Suprapubic skin (tissue), 4 donors: ENCODE measurements at regions not wholly inside any gene's neighbourhood (a gene's known extent, or its start where the extent isn't known, plus 50 kb on each side); places are given as distances from the start of the nearest gene placed in this dataset.
"Not testable (repeated sequence)": the region's sequence is repeated elsewhere in the genome, so short reads cannot be mapped to it uniquely, and the experiment has no call there.

Source experiments
- EP300 ChIP-seq: sonication (generic); formaldehyde crosslinking; IDR thresholded peaks from one replicate; pipeline ENCODE4 v1.6.1; 2017; ENCODE audit warnings: antibody characterized with exemption
- POLR2A ChIP-seq, 2 donors: fragments of 450-650 bp; IDR thresholded peaks; one replicate each; pipeline ENCODE4 v1.6.1; 2017; ENCODE audit warnings: antibody characterized with exemption in 2 of 2, mild to moderate bottlenecking in 2 of 2, moderate library complexity in 2 of 2
- POLR2AphosphoS5 ChIP-seq, 3 donors: sonication (generic); formaldehyde crosslinking; IDR thresholded peaks; one replicate each; pipeline ENCODE4 v1.6.1; 2017; ENCODE audit warnings: antibody characterized with exemption in 3 of 3
- TF ChIP-seq, protein P1 (sequence below), 2 donors: fragments of 200-600 bp in 1 of 2; fragments of 450-650 bp in 1 of 2; sonication (generic) in 1 of 2; IDR thresholded peaks; one replicate each; pipeline ENCODE4 v1.5.1; 2016 to 2019; ENCODE audit warnings: antibody characterized with exemption in 2 of 2, mild to moderate bottlenecking in 1 of 2, moderate library complexity in 1 of 2

DNA sequence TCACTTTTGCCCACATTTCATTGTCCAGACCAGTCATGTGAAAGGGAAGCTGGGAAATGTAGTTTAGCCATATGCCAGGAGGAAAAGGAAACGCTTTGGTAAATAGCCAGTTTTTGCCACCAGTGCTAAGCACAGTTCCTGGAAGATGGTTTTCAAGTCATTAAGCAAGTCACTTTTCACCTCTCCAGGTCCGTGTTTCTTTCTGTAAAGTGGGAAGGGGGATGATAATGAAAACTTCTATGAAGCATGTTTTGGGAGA is 96.6 kb upstream of the TPTE start:
- TF ChIP-seq, protein P1, sequence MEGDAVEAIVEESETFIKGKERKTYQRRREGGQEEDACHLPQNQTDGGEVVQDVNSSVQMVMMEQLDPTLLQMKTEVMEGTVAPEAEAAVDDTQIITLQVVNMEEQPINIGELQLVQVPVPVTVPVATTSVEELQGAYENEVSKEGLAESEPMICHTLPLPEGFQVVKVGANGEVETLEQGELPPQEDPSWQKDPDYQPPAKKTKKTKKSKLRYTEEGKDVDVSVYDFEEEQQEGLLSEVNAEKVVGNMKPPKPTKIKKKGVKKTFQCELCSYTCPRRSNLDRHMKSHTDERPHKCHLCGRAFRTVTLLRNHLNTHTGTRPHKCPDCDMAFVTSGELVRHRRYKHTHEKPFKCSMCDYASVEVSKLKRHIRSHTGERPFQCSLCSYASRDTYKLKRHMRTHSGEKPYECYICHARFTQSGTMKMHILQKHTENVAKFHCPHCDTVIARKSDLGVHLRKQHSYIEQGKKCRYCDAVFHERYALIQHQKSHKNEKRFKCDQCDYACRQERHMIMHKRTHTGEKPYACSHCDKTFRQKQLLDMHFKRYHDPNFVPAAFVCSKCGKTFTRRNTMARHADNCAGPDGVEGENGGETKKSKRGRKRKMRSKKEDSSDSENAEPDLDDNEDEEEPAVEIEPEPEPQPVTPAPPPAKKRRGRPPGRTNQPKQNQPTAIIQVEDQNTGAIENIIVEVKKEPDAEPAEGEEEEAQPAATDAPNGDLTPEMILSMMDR (IDR thresholded peaks at IDR 0.05) = not testable (repeated sequence)
- TF ChIP-seq POLR2AphosphoS5 (IDR thresholded peaks at IDR 0.05); EP300; POLR2A (IDR thresholded peaks at IDR 0.05): not testable (repeated sequence)
